ENCODE measurements at regions not wholly inside any gene's neighbourhood (a gene's known extent, or its start where the extent isn't known, plus 50 kb on each side); places are given as distances from the start of the nearest gene placed in this dataset.

DNA sequence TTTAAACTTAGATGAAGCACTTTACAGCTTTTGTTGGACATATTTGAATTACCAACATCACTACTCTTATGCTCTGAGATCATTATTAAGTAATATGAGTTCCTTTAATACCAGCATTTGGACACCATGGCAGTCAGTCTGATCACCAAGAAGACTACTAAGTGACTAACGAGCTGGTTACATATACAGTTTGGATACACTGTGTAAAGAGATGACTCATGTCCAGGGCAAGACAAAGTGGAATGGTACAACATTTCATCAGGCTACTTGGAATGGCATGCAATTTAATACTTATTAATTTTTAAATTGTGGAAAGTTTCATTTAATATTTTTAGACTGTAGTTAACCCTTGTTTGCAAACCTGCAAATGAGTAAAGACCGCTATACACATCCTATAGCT lies 237.4 kb upstream of the PRDM9 start:
- TF ChIP-seq EZH2phosphoT487 (IDR thresholded peaks at IDR 0.05; ENCODE audit: insufficient read depth, low read depth) (no peak), EZH2 (IDR thresholded peaks at IDR 0.05; ENCODE audit: insufficient read depth, poor library complexity, severe bottlenecking) (no peak)
